WI38 (cell line): ENCODE measurements at regions not wholly inside any gene's neighbourhood (a gene's known extent, or its start where the extent isn't known, plus 50 kb on each side); places are given as distances from the start of the nearest gene placed in this dataset.
A peak's percentile ranks its signal among the peaks of the same experiment; 100 is the strongest.

Experiments used
- H3K4me3 ChIP-seq: 2 replicates; pipeline ENCODE4 v1.5.1; 2011; ENCODE audit warnings: low read depth, mild to moderate bottlenecking, control low read depth, low read length
- CTCF ChIP-seq: IDR thresholded peaks from 2 replicates; pipeline ENCODE4 v1.5.1; 2012; ENCODE audit warnings: low read depth, mild to moderate bottlenecking, control low read depth, low read length

GRCh38 chr4:179751669-179752068 is 2309.4 kb upstream of the AGA start:
- no peak for TF ChIP-seq CTCF
- no peak overlapping the region for H3K4me3 ChIP-seq

- no peak for TF ChIP-seq CTCF
Observed at GRCh38 chr4:179755322-179755721, 2313.1 kb upstream of the AGA start.

GRCh38 chr4:179757641-179758040 is 2315.4 kb upstream of the AGA start:
- H3K4me3 ChIP-seq: no peak overlapping the region
- TF ChIP-seq CTCF: no peak

More at GRCh38 chr4:179755322-179755721, 2313.1 kb upstream of the AGA start:
- H3K4me3 ChIP-seq: no peak overlapping the region

- peak overlapping the region; percentile 25 for H3K4me3 ChIP-seq
- TF ChIP-seq CTCF: no peak
Observed at GRCh38 chr4:179762840-179763239, 2320.6 kb upstream of the AGA start.

GRCh38 chr4:179766938-179767337 is 2324.7 kb upstream of the AGA start:
- H3K4me3 ChIP-seq: no peak overlapping the region
- no peak for TF ChIP-seq CTCF

- no peak for TF ChIP-seq CTCF
- H3K4me3 ChIP-seq: no peak overlapping the region
Observed at GRCh38 chr4:179768996-179769395, 2326.8 kb upstream of the AGA start.

- H3K4me3 ChIP-seq: no peak overlapping the region
- no peak for TF ChIP-seq CTCF
Observed at GRCh38 chr4:179797738-179798137, 2355.5 kb upstream of the AGA start.
